ENCODE measurements at regions not wholly inside any gene's neighbourhood (a gene's known extent, or its start where the extent isn't known, plus 50 kb on each side); places are given as distances from the start of the nearest gene placed in this dataset.

- TF ChIP-seq CTCF (IDR thresholded peaks at IDR 0.05) (no peak), POLR2A (IDR thresholded peaks at IDR 0.05) (no peak)
Measured at GRCh38 chr9:26334706-26335105, 557.9 kb downstream of the CAAP1 start.

All from body of pancreas (tissue), 4 donors.